LNCaP clone FGC (cell line): ENCODE measurements at regions not wholly inside any gene's neighbourhood (a gene's known extent, or its start where the extent isn't known, plus 50 kb on each side); places are given as distances from the start of the nearest gene placed in this dataset.

Source experiments
- DNase-seq: peaks from one replicate; pipeline ENCODE4 v3.0.0-alpha.2; 2011; ENCODE audit warnings: low read depth
- H3K4me3 ChIP-seq: 2 replicates; pipeline ENCODE4 v1.5.1; 2011; ENCODE audit warnings: mild to moderate bottlenecking, low read depth, low read length, control low read depth
- CTCF ChIP-seq: IDR thresholded peaks from 2 replicates; pipeline ENCODE4 v1.5.1; 2012; ENCODE audit warnings: mild to moderate bottlenecking; ENCODE audit not compliant: control insufficient read depth, insufficient read depth; ENCODE audit errors: extremely low read depth

GRCh38 chrX:15948318-15948660 is 93.7 kb upstream of the AP1S2 start:
- no peak for TF ChIP-seq CTCF
- no peak for DNase-seq
- no peak overlapping the region for H3K4me3 ChIP-seq

- no peak overlapping the region for H3K4me3 ChIP-seq
- no peak for TF ChIP-seq CTCF
- DNase-seq = no peak
Observed at GRCh38 chrX:15947648-15948317, 93.2 kb upstream of the AP1S2 start.

- no peak overlapping the region for H3K4me3 ChIP-seq
- TF ChIP-seq CTCF = no peak
- no peak for DNase-seq
Observed at GRCh38 chrX:15946783-15947580, 92.4 kb upstream of the AP1S2 start.

GRCh38 chrX:15943391-15943790 is 88.8 kb upstream of the AP1S2 start:
- no peak for TF ChIP-seq CTCF
- H3K4me3 ChIP-seq = no peak overlapping the region
- DNase-seq = no peak

GRCh38 chrX:15942307-15942706 is 87.7 kb upstream of the AP1S2 start:
- TF ChIP-seq CTCF = no peak
- no peak overlapping the region for H3K4me3 ChIP-seq
- DNase-seq = no peak

GRCh38 chrX:15939737-15940136 is 85.1 kb upstream of the AP1S2 start:
- no peak overlapping the region for H3K4me3 ChIP-seq
- TF ChIP-seq CTCF = no peak
- DNase-seq = no peak

GRCh38 chrX:15938072-15938471 is 83.5 kb upstream of the AP1S2 start:
- no peak for DNase-seq
- H3K4me3 ChIP-seq = no peak overlapping the region
- no peak for TF ChIP-seq CTCF
